ENCODE measurements at regions not wholly inside any gene's neighbourhood (a gene's known extent, or its start where the extent isn't known, plus 50 kb on each side); places are given as distances from the start of the nearest gene placed in this dataset.

DNA sequence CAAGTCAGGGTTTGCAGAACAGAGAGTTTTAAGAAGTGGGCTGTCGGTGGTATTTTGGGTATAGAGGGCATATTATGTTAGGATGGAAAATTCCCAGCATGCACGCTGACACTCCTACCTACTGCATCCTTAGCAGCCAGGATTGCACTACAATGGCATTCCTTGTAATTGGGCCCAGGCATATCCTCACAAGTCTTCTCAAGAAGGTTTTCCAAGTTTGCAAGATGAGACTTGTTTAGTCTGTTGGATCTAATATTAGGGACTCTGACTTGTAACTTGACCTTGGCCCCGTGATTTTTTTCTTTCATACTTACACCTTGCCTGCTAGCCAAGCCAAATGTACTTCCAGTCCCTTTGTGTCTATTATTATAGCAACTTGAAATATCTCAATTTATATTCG is 335.7 kb upstream of the HTR2A start:
- H3K27ac ChIP-seq (ENCODE audit: low read length) = no peak overlapping the region
- H3K9me3 ChIP-seq (ENCODE audit: control insufficient read depth, low read depth, low read length) = no peaks in the 10 kb centered on the region
- no peak overlapping the region for H3K9ac ChIP-seq (ENCODE audit: low read length)
- no peaks in the 10 kb centered on the region for H3K4me1 ChIP-seq (ENCODE audit: control insufficient read depth, low read depth, low read length)
- no peak overlapping the region for H3K4me3 ChIP-seq (ENCODE audit: low read length)
- H3K36me3 ChIP-seq (ENCODE audit: control insufficient read depth, low read depth, low read length) = no peaks in the 10 kb centered on the region
- no peaks in the 10 kb centered on the region for H3K27me3 ChIP-seq (ENCODE audit: control insufficient read depth, insufficient read depth, low read length)

DNA sequence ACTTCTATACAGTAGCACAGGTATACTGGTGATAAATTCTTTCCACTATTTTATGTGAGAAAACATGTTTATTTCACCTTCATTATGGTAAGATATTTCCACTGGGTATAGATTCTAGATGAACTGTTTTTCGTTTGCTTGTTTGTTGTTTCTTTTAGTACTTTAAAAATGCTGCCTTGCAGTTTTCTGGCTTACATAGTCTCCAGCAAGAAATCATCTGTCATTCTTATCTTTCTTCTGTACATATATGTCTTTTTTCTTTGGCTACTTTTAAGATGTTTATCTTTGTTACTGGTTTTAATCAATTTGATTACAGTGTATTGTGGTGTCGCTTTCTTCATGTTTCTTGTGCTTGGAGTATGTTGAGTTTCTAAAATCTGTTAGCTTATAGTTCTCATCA is 333.3 kb upstream of the HTR2A start:
- Histone ChIP-seq H3K4me3 (ENCODE audit: low read length) (no peak overlapping the region), H3K9ac (ENCODE audit: low read length) (no peak overlapping the region), H3K4me1 (ENCODE audit: control insufficient read depth, low read depth, low read length) (no peaks in the 10 kb centered on the region), H3K9me3 (ENCODE audit: control insufficient read depth, low read depth, low read length) (no peaks in the 10 kb centered on the region), H3K27me3 (ENCODE audit: control insufficient read depth, insufficient read depth, low read length) (no peaks in the 10 kb centered on the region), H3K27ac (ENCODE audit: low read length) (no peak overlapping the region), H3K36me3 (ENCODE audit: control insufficient read depth, low read depth, low read length) (no peaks in the 10 kb centered on the region)

DNA sequence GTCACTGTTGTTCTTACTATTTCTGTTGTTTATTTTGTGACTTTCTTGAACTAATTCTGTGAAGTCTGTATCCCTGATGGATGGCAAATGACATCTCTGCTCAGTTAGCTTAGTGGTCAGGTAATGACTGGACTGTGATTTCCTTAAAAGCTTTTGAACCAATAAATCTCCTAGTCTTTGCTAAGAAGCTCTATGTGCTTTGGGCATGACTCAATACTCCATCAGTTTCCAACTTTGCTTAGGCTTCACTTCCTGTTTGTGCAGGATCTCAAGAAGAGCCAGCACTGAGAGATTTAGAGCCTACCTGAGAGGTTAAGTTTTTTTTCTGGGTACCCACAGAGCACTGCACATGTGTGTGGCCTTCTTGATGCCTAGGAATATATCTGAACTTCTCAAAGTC is 329.7 kb upstream of the HTR2A start:
- H3K27me3 ChIP-seq (ENCODE audit: control insufficient read depth, insufficient read depth, low read length) = no peaks in the 10 kb centered on the region
- H3K36me3 ChIP-seq (ENCODE audit: control insufficient read depth, low read depth, low read length) = no peaks in the 10 kb centered on the region
- no peaks in the 10 kb centered on the region for H3K4me1 ChIP-seq (ENCODE audit: control insufficient read depth, low read depth, low read length)
- no peak overlapping the region for H3K27ac ChIP-seq (ENCODE audit: low read length)
- H3K9ac ChIP-seq (ENCODE audit: low read length) = no peak overlapping the region
- no peak overlapping the region for H3K4me3 ChIP-seq (ENCODE audit: low read length)
- no peaks in the 10 kb centered on the region for H3K9me3 ChIP-seq (ENCODE audit: control insufficient read depth, low read depth, low read length)

DNA sequence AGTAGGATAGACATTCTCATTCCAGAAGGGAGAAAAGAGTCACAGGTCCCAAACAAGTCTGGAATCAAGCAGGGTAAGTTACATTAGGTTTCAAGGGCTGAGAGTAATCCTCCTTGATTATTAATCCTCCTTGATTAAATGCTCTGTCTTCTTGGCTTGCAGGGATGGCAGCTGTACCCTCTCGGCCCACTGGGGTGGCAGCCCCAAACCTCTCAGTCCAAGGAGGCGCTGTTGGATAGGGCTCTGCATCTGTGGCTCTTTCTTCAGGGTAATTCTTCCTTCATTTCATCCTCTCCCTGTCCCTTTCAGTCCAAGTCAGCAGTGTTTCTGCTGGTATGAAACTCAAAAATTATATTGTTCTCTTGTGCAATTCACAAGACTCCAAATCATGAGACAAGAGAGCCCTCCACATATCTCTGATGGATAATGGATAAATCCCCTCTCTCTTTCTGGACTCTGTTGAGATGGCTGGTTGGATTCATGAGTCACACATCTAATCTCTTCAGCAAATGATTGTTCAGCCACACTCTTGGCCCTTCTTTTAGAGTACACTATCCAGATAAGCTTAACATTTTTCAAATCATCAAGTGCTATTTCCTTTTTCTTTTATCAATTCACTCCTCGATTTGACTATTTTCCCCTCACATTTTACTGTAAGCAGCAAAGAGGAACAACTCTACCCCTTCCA is 323.7 kb upstream of the HTR2A start:
- H3K27me3 ChIP-seq (ENCODE audit: control insufficient read depth, insufficient read depth, low read length) = no peaks in the 10 kb centered on the region
- H3K9me3 ChIP-seq (ENCODE audit: control insufficient read depth, low read depth, low read length) = no peaks in the 10 kb centered on the region

DNA sequence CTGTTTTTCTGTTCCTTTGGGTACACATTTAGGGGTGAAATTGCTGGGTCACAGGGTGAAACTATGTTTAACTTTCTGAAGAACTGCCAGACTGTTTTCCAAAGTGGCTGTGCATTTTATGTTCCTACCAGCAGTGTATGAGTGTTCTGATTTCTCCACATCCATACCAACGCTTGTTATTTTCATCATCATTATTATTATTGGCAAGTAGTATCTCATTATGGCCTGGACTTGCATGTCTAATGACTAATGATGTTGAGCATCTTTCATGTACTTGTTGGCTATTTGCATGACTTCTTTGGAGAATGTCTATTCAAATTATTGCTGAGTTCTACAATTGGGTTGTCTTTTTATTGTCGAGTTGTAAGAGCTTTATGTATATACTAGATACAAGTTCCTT is 321.8 kb upstream of the HTR2A start:
- no peaks in the 10 kb centered on the region for H3K4me1 ChIP-seq (ENCODE audit: control insufficient read depth, low read depth, low read length)
- no peaks in the 10 kb centered on the region for H3K36me3 ChIP-seq (ENCODE audit: control insufficient read depth, low read depth, low read length)
- no peak overlapping the region for H3K9ac ChIP-seq (ENCODE audit: low read length)
- H3K27ac ChIP-seq (ENCODE audit: low read length) = no peak overlapping the region
- H3K9me3 ChIP-seq (ENCODE audit: control insufficient read depth, low read depth, low read length) = no peaks in the 10 kb centered on the region
- H3K4me3 ChIP-seq (ENCODE audit: low read length) = no peak overlapping the region
- H3K27me3 ChIP-seq (ENCODE audit: control insufficient read depth, insufficient read depth, low read length) = no peaks in the 10 kb centered on the region

More for the DNA sequence above, 323.7 kb upstream of the HTR2A start:
- H3K36me3 ChIP-seq (ENCODE audit: control insufficient read depth, low read depth, low read length) = no peaks in the 10 kb centered on the region
- H3K4me3 ChIP-seq (ENCODE audit: low read length) = no peak overlapping the region
- no peaks in the 10 kb centered on the region for H3K4me1 ChIP-seq (ENCODE audit: control insufficient read depth, low read depth, low read length)
- no peak overlapping the region for H3K27ac ChIP-seq (ENCODE audit: low read length)
- H3K9ac ChIP-seq (ENCODE audit: low read length) = no peak overlapping the region

DNA sequence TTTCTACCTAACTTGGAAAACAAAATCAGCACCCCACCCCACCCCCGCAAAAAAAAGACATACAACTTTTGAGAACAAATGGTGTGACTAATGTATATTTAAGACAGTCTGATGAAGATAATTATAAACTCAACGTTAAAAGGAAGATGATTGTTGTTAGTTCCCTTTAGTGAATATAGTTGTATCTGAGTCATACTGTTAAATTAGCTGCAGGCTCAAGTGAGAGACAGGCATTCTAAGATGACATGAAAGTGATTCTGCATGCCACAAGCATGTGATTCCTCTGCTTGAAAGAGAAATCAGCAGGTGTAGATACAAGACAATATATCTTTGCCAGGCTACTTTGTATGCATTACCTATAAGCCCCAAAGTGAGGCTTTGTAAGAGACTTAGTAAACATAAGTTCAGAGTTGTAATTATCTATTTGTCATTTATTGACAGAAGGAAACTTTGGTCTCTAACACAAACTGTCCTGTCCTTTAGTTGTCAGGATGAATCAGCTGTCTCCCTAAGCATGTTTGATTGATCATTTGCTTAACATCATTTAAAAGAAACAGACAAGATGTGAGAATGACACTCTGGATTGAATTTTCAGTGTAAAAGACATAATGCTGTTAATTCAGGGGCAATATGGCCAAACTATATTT is 319.4 kb upstream of the HTR2A start:
- Histone ChIP-seq H3K4me1 (ENCODE audit: control insufficient read depth, low read depth, low read length) (peaks cover 9% of the 10 kb centered on the region), H3K4me3 (ENCODE audit: low read length) (no peak overlapping the region), H3K9ac (ENCODE audit: low read length) (no peak overlapping the region), H3K9me3 (ENCODE audit: control insufficient read depth, low read depth, low read length) (no peaks in the 10 kb centered on the region), H3K27ac (ENCODE audit: low read length) (no peak overlapping the region), H3K36me3 (ENCODE audit: control insufficient read depth, low read depth, low read length) (no peaks in the 10 kb centered on the region), H3K27me3 (ENCODE audit: control insufficient read depth, insufficient read depth, low read length) (no peaks in the 10 kb centered on the region)

DNA sequence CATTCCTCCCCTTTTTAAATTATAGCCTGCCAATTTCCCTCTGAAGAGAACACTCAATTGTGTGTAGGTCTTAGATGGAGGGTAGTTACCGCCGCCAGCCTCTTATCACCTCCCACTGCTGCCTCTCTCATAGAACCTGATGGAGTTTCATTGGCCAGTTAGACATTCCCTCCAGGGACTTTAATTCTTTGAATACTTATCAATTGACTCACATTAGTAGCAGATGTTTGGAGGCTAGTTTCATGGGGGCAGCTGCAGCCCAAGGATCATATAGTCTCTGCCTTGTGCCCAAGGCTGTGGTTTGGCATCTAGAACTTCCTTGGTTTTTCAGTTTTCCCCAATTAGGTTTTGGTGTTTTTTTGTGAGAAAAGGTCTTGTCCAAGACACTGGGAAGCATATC is 318.9 kb upstream of the HTR2A start:
- Histone ChIP-seq H3K9ac (ENCODE audit: low read length) (no peak overlapping the region), H3K9me3 (ENCODE audit: control insufficient read depth, low read depth, low read length) (no peaks in the 10 kb centered on the region), H3K4me3 (ENCODE audit: low read length) (no peak overlapping the region), H3K36me3 (ENCODE audit: control insufficient read depth, low read depth, low read length) (no peaks in the 10 kb centered on the region), H3K27ac (ENCODE audit: low read length) (no peak overlapping the region), H3K27me3 (ENCODE audit: control insufficient read depth, insufficient read depth, low read length) (no peaks in the 10 kb centered on the region), H3K4me1 (ENCODE audit: control insufficient read depth, low read depth, low read length) (peaks cover 14% of the 10 kb centered on the region)

DNA sequence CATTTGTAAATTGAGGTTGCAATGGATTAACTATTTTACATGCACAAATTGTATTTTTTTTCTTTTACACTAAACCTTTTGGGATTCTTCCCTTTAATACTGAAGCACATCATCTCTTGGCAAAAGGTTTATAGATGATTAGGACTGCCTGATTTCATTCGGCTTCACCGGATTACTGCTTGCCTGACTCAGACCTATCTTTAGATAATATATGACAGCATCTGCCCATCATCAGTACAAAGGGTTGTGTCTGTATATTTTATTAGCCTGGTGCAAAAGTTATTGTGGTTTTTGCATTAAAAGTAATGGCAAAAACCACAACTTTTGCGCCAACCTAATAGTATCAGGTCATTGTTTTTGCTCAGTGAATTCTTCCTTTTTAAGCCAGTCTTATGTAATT is 316.2 kb upstream of the HTR2A start:
- Histone ChIP-seq H3K27me3 (ENCODE audit: control insufficient read depth, insufficient read depth, low read length) (no peaks in the 10 kb centered on the region), H3K27ac (ENCODE audit: low read length) (no peak overlapping the region), H3K9ac (ENCODE audit: low read length) (no peak overlapping the region), H3K9me3 (ENCODE audit: control insufficient read depth, low read depth, low read length) (no peaks in the 10 kb centered on the region), H3K36me3 (ENCODE audit: control insufficient read depth, low read depth, low read length) (no peaks in the 10 kb centered on the region), H3K4me3 (ENCODE audit: low read length) (no peak overlapping the region), H3K4me1 (ENCODE audit: control insufficient read depth, low read depth, low read length) (peaks cover 17% of the 10 kb centered on the region)

DNA sequence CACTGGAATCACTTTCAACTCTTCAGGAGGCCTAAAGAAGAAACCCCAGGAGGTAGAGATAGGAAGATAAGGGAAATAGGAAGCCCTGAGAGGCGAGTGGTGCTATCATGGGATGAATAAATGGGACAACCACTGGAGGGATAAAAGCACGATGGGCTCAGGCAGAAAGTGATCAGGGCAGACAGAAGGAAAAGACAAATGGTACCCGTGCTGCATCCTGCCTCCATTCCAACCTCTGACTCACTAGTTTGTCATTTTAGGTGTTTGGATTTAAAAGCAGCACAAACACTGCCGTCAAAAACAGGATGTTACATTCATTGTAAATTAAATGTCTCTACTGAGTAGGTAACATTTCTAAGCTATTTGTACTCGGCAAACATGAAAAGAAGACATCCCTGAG is 314.3 kb upstream of the HTR2A start:
- H3K9ac ChIP-seq (ENCODE audit: low read length) = no peak overlapping the region
- H3K36me3 ChIP-seq (ENCODE audit: control insufficient read depth, low read depth, low read length) = no peaks in the 10 kb centered on the region
- H3K27me3 ChIP-seq (ENCODE audit: control insufficient read depth, insufficient read depth, low read length) = no peaks in the 10 kb centered on the region
- peaks cover 17% of the 10 kb centered on the region for H3K4me1 ChIP-seq (ENCODE audit: control insufficient read depth, low read depth, low read length)
- no peak overlapping the region for H3K4me3 ChIP-seq (ENCODE audit: low read length)
- no peaks in the 10 kb centered on the region for H3K9me3 ChIP-seq (ENCODE audit: control insufficient read depth, low read depth, low read length)
- H3K27ac ChIP-seq (ENCODE audit: low read length) = no peak overlapping the region

DNA sequence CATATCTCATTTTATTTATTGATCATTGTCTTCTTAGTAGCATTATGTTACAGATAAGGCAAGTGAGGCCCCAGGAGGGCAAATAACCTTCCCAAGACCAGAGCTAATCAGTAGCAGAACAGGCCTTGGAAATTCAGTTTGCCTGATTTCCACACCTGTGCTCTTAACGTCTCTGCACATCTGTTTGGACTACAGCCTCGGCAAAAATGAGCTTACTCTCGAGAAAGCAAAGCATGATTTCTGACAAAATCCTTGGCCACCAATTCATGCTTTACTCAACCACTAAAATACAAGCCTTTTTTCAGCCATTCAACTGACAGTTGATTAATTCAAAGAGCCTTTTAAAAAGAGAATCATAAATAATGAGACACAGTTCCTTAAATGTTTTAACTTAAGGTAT is 309.3 kb upstream of the HTR2A start:
- Histone ChIP-seq H3K27me3 (ENCODE audit: control insufficient read depth, insufficient read depth, low read length) (no peaks in the 10 kb centered on the region), H3K9me3 (ENCODE audit: control insufficient read depth, low read depth, low read length) (no peaks in the 10 kb centered on the region), H3K4me3 (ENCODE audit: low read length) (no peak overlapping the region), H3K36me3 (ENCODE audit: control insufficient read depth, low read depth, low read length) (no peaks in the 10 kb centered on the region), H3K9ac (ENCODE audit: low read length) (no peak overlapping the region), H3K27ac (ENCODE audit: low read length) (no peak overlapping the region), H3K4me1 (ENCODE audit: control insufficient read depth, low read depth, low read length) (peaks cover 6% of the 10 kb centered on the region)

DNA sequence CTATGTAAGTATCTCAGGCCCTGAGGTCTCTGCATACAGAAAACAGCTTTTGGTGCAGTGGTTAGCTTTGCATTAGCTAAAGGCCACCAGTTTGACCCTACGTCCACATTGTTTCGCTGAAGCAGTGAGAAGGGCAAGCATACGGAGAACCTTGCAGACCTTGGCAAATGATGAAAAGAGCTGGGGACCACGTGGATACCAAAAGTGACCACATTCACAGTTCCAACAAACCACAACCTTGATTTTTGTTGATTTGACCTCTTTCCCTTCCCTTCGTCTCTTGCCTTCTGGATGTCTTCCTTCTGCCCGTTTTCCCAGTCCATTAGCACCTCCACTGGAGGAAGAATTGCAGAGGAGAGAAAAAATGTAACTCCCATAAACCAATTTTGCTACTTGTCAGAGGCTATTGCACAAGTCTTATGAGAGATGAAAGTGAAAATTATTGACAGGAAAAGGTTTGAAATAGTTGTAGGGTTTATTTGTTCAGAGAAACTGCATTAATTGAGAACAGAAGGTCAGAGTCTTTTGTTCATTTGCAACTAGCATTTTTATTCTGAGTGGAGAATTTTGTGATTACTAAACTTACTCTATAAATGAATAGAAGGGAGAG is 293.9 kb upstream of the HTR2A start:
- Histone ChIP-seq H3K9ac (ENCODE audit: low read length) (no peak overlapping the region), H3K27me3 (ENCODE audit: control insufficient read depth, insufficient read depth, low read length) (no peaks in the 10 kb centered on the region), H3K27ac (ENCODE audit: low read length) (no peak overlapping the region), H3K4me1 (ENCODE audit: control insufficient read depth, low read depth, low read length) (no peaks in the 10 kb centered on the region), H3K36me3 (ENCODE audit: control insufficient read depth, low read depth, low read length) (no peaks in the 10 kb centered on the region), H3K4me3 (ENCODE audit: low read length) (no peak overlapping the region), H3K9me3 (ENCODE audit: control insufficient read depth, low read depth, low read length) (no peaks in the 10 kb centered on the region)

DNA sequence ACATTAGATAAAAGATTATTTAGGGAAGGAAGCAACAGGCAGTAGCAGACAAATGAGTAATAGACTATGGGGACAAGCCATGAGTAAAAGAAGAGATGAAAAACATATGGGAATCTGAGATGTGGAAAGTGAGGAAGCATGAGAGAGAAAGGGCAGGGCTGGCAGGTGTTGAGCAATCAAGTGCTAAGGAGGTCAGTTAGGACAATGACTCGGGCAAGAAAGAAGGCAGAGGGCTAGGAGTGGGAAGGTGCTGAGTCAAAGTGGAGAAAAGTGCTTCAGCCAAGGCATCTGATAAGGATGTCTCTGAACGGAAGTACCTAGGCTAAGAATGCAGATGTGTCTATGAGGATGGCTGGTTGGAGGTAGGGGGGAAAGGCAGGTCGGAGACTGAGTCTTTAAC is 291.9 kb upstream of the HTR2A start:
- H3K4me3 ChIP-seq (ENCODE audit: low read length) = no peak overlapping the region
- no peaks in the 10 kb centered on the region for H3K4me1 ChIP-seq (ENCODE audit: control insufficient read depth, low read depth, low read length)
- no peaks in the 10 kb centered on the region for H3K27me3 ChIP-seq (ENCODE audit: control insufficient read depth, insufficient read depth, low read length)
- H3K36me3 ChIP-seq (ENCODE audit: control insufficient read depth, low read depth, low read length) = no peaks in the 10 kb centered on the region
- H3K27ac ChIP-seq (ENCODE audit: low read length) = no peak overlapping the region
- no peak overlapping the region for H3K9ac ChIP-seq (ENCODE audit: low read length)
- no peaks in the 10 kb centered on the region for H3K9me3 ChIP-seq (ENCODE audit: control insufficient read depth, low read depth, low read length)

All from iPS-18a (cell line).